GM12872 (cell line): ENCODE measurements at regions not wholly inside any gene's neighbourhood (a gene's known extent, or its start where the extent isn't known, plus 50 kb on each side); places are given as distances from the start of the nearest gene placed in this dataset.

Experiments
- CTCF ChIP-seq: IDR thresholded peaks from 3 replicates; pipeline ENCODE4 v1.5.1; 2011; ENCODE audit warnings: low read depth, mild to moderate bottlenecking, low read length, moderate library complexity; ENCODE audit not compliant: insufficient read depth

- no peak for TF ChIP-seq CTCF
Measured at GRCh38 chr6:131362070-131362469, 211.0 kb upstream of the ARG1 start.

DNA sequence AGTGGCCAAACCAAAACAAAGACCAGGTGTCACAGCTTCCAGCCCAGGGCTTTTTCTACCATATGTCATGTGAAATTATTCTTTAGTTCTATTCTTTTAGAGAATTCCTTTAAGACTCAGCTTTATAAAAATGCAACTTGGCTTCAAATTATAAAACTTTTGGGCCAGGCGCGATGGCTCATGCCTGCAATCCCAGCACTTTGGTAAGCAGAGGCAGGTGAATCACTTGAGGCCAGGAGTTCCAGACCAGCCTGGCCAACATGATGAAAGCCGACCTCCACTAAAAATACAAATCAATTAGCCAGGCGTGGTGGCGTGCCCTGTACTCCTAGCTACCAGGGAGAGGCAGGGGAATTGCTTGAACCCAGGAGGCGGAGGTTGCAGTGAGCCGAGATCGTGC lies 210.3 kb upstream of the ARG1 start:
- no peak for TF ChIP-seq CTCF

DNA sequence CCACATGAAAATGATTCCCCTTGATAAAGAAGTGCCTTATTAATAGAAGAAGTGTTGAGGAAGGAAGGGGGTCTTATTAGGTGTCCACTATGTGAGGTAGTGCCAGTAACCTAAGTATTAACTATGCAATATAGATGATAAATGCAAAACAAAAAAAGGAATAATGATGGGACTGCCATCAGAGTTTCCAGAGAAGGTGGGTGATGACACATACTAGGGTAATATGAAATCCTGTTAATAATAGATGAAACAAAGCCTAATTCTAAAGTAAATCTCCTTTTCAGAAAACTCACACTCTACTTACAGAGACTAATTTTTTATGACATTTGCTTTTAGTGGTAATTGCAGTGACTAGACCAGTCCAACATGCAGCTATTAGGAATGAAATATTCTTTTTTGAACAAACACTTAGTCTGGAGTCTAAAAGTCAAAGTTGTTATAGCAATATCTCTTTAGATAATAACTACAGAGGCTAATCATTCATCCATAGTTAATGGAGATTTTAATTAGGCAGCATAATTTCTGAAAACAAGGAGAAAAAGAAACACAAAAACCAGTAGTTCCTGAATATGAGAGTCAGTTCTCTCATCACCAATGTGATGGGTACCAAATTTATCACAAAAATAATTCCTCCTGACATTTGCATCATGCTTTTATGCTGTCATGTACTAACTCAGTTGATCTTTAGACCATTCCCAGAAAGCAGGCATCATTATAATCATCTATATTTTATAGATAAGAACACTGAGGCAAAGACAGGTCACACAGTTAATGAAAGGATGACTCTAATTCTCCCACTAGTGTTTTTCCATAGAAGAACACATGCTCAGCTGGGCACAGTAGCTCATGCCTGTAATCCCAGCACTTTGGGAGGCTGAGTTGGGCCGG lies 208.8 kb upstream of the ARG1 start:
- no peak for TF ChIP-seq CTCF

DNA sequence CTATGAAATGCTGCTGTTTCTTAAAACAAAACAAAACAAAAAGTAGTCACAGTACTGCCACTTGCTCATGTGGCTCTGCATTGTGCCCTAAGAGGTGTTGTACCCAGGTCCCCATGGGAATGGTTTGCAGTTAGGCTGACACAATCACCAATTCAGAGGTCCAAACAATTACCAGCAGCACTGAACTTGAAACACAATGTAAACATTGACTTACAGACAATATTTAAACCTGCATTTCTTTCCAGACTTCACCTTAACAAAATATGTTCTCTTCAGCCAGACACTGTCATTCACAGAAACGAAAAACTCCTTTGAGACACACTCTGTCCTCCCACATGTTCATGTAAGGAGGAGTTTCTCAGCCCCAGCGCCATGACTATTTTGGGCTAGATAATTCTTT lies 206.8 kb upstream of the ARG1 start:
- TF ChIP-seq CTCF, result no peak

- TF ChIP-seq CTCF, result no peak
Measured at GRCh38 chr6:131367206-131367873, 205.7 kb upstream of the ARG1 start.

DNA sequence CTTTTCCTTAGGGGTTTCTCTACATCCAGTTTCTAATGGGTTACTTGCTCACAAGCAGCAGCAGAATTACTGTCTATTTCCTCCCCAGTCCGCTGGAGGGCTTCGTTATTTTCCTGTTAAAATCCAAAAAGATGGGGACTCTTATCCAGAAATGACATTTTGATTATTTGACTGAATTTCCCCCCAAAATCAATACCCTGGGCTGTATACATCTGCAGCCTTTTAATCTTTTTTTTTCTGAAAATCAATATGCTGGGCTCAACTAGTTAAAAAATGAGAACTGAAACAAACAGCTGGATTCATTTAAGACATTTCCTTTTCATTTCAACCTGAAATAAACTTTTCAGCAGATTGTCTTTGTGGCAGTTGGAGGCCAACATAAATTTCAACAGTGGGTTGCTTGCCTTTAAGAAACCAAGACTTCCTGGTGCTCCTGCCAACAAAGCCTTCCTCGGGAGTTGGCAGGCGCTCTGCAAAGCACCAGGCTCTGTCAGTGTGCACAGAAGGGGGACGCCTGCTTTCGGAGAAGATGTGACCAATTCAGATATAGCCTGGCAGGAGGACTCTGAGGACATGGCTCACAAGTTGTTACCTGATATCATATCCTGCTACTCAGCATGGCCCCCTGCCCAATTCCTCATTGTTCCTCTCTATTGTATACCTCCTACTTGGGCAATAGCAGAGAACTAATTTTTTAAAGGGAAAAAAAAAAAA lies 204.7 kb upstream of the ARG1 start:
- TF ChIP-seq CTCF, result no peak

DNA sequence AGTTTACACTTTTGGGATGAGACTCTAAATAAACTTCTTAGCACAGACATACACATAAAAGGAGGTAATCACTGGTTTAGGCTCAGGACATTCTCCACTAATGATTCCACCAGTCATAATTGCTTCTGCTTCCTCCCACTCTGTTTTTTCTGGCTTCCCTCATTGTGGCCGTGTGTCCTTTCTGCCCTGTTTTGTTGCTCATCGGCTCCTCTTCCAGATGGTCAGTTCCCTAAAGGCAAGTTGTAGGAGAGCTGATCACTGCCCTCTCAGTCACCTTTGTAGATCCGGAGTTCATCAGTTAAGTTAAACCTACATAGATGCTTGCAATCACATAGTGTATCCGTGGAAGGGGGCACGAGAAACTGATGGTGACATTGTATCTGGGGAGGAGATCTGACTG lies 200.5 kb upstream of the ARG1 start:
- TF ChIP-seq CTCF, result no peak
